ENCODE measurements at regions not wholly inside any gene's neighbourhood (a gene's known extent, or its start where the extent isn't known, plus 50 kb on each side); places are given as distances from the start of the nearest gene placed in this dataset.
A peak's percentile ranks its signal among the peaks of the same experiment; 100 is the strongest.

DNA sequence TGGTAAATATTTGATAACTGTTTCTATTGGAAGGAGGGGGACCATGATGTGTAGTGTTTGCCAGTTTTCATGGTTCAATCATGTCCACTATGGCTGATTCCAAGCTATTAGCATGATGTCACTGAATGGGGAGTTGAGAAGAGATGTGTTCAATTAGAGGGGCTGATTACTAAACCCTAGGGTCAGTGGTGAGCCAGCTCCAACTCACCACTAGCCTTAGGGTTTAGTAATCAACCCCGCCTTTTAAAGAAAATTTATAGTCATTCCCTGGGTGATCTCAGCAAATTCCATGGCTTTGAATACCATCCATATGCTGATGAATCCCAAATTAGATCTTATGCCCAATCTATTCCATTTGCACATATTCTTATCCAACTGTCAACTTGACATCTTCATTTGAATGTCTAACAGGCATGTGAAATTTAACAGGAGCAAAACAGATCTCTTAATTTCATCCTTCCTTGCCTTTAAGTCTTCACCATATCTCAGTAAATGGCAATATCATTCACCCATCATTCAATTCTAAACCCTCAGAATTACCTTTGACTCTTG lies 98.8 kb downstream of the GCNT1 start:
- TF ChIP-seq CTCF (IDR thresholded peaks at IDR 0.05; ENCODE audit: unreplicated experiment), result no peak
- Mint-ChIP-seq H3K27me3 (ENCODE audit: low read depth) (no peaks in the 10 kb centered on the region), H3K36me3 (no peaks in the 10 kb centered on the region), H3K4me1 (peaks cover 38% of the 10 kb centered on the region), H3K27ac (no peak overlapping the region), H3K9me3 (no peaks in the 10 kb centered on the region), H3K4me3 (no peak overlapping the region)
- no peak for DNase-seq (ENCODE audit: low spot score in 2 of 2, unreplicated experiment in 2 of 2)

DNA sequence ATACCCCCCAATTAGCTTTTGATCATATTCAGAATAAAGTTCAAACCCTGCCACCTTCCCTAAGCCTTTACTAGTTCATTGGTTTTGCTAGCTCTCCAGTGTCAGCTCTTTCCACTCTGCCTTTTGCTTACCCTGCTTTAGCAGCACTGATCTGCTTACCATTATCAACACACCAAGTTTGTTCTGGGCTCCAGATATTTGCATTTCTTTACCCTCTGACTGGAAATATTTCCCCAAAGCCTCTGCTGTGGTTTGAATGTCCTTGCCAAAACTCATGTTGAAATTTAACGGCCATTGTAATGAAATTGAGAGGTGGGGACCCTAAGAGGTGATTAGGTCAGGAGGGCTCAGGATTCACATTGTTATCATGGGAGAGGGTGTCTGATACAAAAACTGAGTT lies 99.5 kb downstream of the GCNT1 start:
- Mint-ChIP-seq H3K9me3 (no peaks in the 10 kb centered on the region), H3K4me3 (no peak overlapping the region), H3K4me1 (peaks cover 41% of the 10 kb centered on the region), H3K27ac (no peak overlapping the region), H3K27me3 (ENCODE audit: low read depth) (no peaks in the 10 kb centered on the region), H3K36me3 (no peaks in the 10 kb centered on the region)
- no peak for DNase-seq (ENCODE audit: low spot score in 2 of 2, unreplicated experiment in 2 of 2)
- TF ChIP-seq CTCF (IDR thresholded peaks at IDR 0.05; ENCODE audit: unreplicated experiment), result no peak

GRCh38 chr9:76559286-76559685 lies 100.3 kb downstream of the GCNT1 start:
- H3K27ac Mint-ChIP-seq, result no peak overlapping the region
- H3K9me3 Mint-ChIP-seq, result no peaks in the 10 kb centered on the region
- H3K4me3 Mint-ChIP-seq, result no peak overlapping the region
- peaks cover 46% of the 10 kb centered on the region for H3K4me1 Mint-ChIP-seq
- no peak for DNase-seq (ENCODE audit: low spot score in 2 of 2, unreplicated experiment in 2 of 2)
- no peak for TF ChIP-seq CTCF (IDR thresholded peaks at IDR 0.05; ENCODE audit: unreplicated experiment)
- no peaks in the 10 kb centered on the region for H3K27me3 Mint-ChIP-seq (ENCODE audit: low read depth)
- H3K36me3 Mint-ChIP-seq, result no peaks in the 10 kb centered on the region

- Mint-ChIP-seq H3K9me3 (no peaks in the 10 kb centered on the region), H3K27me3 (ENCODE audit: low read depth) (no peaks in the 10 kb centered on the region), H3K36me3 (no peaks in the 10 kb centered on the region), H3K4me3 (no peak overlapping the region), H3K4me1 (peaks cover 47% of the 10 kb centered on the region), H3K27ac (peak overlapping the region; percentile 78)
- TF ChIP-seq CTCF (IDR thresholded peaks at IDR 0.05; ENCODE audit: unreplicated experiment), result no peak
- DNase-seq (ENCODE audit: low spot score in 2 of 2, unreplicated experiment in 2 of 2), result peak in 1 of 2 experiments; percentile 51
Observed at GRCh38 chr9:76560481-76560922, 101.5 kb downstream of the GCNT1 start.

- DNase-seq (ENCODE audit: low spot score in 2 of 2, unreplicated experiment in 2 of 2), result no peak
- peaks cover 47% of the 10 kb centered on the region for H3K4me1 Mint-ChIP-seq
- no peaks in the 10 kb centered on the region for H3K36me3 Mint-ChIP-seq
- TF ChIP-seq CTCF (IDR thresholded peaks at IDR 0.05; ENCODE audit: unreplicated experiment), result no peak
- no peak overlapping the region for H3K4me3 Mint-ChIP-seq
- no peaks in the 10 kb centered on the region for H3K9me3 Mint-ChIP-seq
- H3K27ac Mint-ChIP-seq, result peak overlapping the region; percentile 78
- H3K27me3 Mint-ChIP-seq (ENCODE audit: low read depth), result no peaks in the 10 kb centered on the region
Observed at GRCh38 chr9:76561050-76561713, 102.2 kb downstream of the GCNT1 start.
